ENCODE measurements at regions not wholly inside any gene's neighbourhood (a gene's known extent, or its start where the extent isn't known, plus 50 kb on each side); places are given as distances from the start of the nearest gene placed in this dataset.
"Not testable (repeated sequence)": the region's sequence is repeated elsewhere in the genome, so short reads cannot be mapped to it uniquely, and the experiment has no call there.

DNA sequence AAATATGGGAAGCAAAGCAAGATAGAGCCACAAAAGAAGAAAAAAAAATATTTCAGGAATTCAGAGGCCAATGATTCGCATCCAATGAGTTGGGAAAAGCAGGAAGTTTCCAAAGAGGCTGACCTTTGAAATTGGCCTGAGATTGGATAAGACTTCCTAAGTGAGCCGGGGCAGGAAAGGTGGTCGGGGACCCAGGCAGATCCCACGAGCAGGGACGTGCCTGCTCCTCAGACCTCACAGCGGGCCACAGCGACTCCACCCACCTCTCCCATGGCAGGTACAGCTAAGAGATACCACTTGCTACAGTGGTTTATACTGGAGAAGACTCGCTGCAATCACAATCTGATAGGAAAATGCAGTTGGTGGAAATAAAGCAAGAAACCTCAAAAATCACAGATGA lies 102.8 kb upstream of the SALL3 start:
- Histone ChIP-seq H4K20me1 (ENCODE audit: insufficient read depth, low read length) (no peaks in the 10 kb centered on the region), H2AFZ (ENCODE audit: low read depth, low read length) (no peak overlapping the region), H3K4me3 (ENCODE audit: low read depth in 1 of 2, low read length in 2 of 2) (no peak overlapping the region), H3K27ac (ENCODE audit: low read length) (no peak overlapping the region), H3K9me3 (ENCODE audit: insufficient read depth, low read length, severe bottlenecking) (no peaks in the 10 kb centered on the region), H3K4me1 (ENCODE audit: insufficient read depth, low read length) (no peaks in the 10 kb centered on the region), H3K9ac (ENCODE audit: low read depth, low read length) (no peak overlapping the region), H3K27me3 (ENCODE audit: insufficient read depth, low read length, poor library complexity) (no peaks in the 10 kb centered on the region), H3K36me3 (ENCODE audit: insufficient read depth, low read length) (no peaks in the 10 kb centered on the region), H3K4me2 (ENCODE audit: insufficient read depth, low read length) (no peak overlapping the region), H3K79me2 (ENCODE audit: insufficient read depth, low read length) (no peaks in the 10 kb centered on the region)
- ATAC-seq (ENCODE audit: insufficient read depth, low read depth) = no peak
- DNase-seq = no peak
- TF ChIP-seq EZH2 (IDR thresholded peaks at IDR 0.05; ENCODE audit: borderline replicate concordance, low read depth, low read length, severe bottlenecking) = no peak
- TF ChIP-seq, protein P1, sequence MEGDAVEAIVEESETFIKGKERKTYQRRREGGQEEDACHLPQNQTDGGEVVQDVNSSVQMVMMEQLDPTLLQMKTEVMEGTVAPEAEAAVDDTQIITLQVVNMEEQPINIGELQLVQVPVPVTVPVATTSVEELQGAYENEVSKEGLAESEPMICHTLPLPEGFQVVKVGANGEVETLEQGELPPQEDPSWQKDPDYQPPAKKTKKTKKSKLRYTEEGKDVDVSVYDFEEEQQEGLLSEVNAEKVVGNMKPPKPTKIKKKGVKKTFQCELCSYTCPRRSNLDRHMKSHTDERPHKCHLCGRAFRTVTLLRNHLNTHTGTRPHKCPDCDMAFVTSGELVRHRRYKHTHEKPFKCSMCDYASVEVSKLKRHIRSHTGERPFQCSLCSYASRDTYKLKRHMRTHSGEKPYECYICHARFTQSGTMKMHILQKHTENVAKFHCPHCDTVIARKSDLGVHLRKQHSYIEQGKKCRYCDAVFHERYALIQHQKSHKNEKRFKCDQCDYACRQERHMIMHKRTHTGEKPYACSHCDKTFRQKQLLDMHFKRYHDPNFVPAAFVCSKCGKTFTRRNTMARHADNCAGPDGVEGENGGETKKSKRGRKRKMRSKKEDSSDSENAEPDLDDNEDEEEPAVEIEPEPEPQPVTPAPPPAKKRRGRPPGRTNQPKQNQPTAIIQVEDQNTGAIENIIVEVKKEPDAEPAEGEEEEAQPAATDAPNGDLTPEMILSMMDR (IDR thresholded peaks at IDR 0.05; ENCODE audit: borderline replicate concordance, extremely low read depth, low read length, poor library complexity, severe bottlenecking) = no peak

DNA sequence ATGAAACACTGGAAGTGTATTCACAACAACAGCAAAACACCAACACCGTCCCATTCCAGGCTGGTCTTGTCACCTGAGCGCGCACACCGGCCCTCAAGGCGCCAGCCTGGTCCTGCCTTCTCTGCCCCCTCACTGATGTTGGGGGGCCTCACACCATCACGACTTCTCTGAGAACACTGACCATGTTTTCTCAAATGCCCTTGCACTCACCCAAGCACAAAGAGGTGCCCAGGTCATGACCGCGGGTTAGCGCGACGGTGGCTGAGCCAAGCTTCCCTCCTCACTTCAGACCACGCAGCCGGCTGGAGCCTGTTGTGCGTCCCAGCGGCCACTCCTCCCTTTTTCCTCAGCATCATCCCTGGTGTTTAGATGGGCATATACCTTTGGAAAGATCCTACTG lies 101.3 kb upstream of the SALL3 start:
- no peaks in the 10 kb centered on the region for H3K79me2 ChIP-seq (ENCODE audit: insufficient read depth, low read length)
- no peak overlapping the region for H2AFZ ChIP-seq (ENCODE audit: low read depth, low read length)
- H3K27me3 ChIP-seq (ENCODE audit: insufficient read depth, low read length, poor library complexity) = no peaks in the 10 kb centered on the region
- H3K36me3 ChIP-seq (ENCODE audit: insufficient read depth, low read length) = no peaks in the 10 kb centered on the region
- no peak for DNase-seq
- no peaks in the 10 kb centered on the region for H4K20me1 ChIP-seq (ENCODE audit: insufficient read depth, low read length)
- H3K27ac ChIP-seq (ENCODE audit: low read length) = no peak overlapping the region
- no peak for ATAC-seq (ENCODE audit: insufficient read depth, low read depth)
- no peak overlapping the region for H3K4me2 ChIP-seq (ENCODE audit: insufficient read depth, low read length)
- H3K4me3 ChIP-seq (ENCODE audit: low read depth in 1 of 2, low read length in 2 of 2) = no peak overlapping the region
- no peak for TF ChIP-seq EZH2 (IDR thresholded peaks at IDR 0.05; ENCODE audit: borderline replicate concordance, low read depth, low read length, severe bottlenecking)
- TF ChIP-seq, protein P1 (IDR thresholded peaks at IDR 0.05; ENCODE audit: borderline replicate concordance, extremely low read depth, low read length, poor library complexity, severe bottlenecking) = no peak
- no peaks in the 10 kb centered on the region for H3K9me3 ChIP-seq (ENCODE audit: insufficient read depth, low read length, severe bottlenecking)
- H3K4me1 ChIP-seq (ENCODE audit: insufficient read depth, low read length) = no peaks in the 10 kb centered on the region
- H3K9ac ChIP-seq (ENCODE audit: low read depth, low read length) = no peak overlapping the region

DNA sequence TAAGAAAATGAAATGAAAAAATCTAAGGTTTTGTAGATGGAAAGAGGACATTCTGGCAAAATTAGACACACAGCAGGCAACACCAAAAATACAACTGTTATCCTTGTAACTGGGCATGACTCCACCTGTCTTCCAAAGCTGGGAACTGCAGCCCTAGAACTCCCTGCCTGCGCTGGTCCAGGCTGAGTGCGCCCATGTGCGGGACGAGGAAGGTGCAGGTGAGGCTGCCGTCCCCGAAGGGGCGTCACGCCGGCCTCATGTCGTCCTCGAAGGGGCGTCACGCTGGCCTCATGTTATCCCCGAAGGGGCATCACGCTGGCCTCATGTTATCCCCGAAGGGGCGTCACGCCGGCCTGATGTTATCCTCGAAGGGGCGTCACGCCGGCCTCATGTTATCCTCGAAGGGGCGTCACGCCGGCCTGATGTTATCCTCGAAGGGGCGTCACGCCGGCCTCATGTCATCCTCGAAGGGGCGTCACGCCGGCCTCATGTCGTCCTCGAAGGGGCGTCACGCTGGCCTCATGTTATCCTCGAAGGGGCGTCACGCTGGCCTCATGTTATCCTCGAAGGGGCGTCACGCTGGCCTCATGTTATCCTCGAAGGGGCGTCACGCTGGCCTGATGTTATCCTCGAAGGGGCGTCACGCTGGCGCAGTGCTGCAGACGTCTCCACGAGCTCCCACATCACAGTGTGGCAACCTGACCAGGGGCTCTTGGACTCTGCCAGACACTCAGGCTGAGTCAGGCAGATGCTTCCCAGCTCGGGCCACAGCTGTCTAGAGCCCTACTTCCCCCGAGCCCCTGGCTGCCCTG lies 100.3 kb upstream of the SALL3 start:
- not testable (repeated sequence) for H3K27me3 ChIP-seq (ENCODE audit: insufficient read depth, low read length, poor library complexity); H3K9ac ChIP-seq (ENCODE audit: low read depth, low read length); H3K4me1 ChIP-seq (ENCODE audit: insufficient read depth, low read length); H3K36me3 ChIP-seq (ENCODE audit: insufficient read depth, low read length); H3K79me2 ChIP-seq (ENCODE audit: insufficient read depth, low read length); ATAC-seq (ENCODE audit: insufficient read depth, low read depth); H3K27ac ChIP-seq (ENCODE audit: low read length); H4K20me1 ChIP-seq (ENCODE audit: insufficient read depth, low read length); H3K9me3 ChIP-seq (ENCODE audit: insufficient read depth, low read length, severe bottlenecking); H3K4me3 ChIP-seq (ENCODE audit: low read depth in 1 of 2, low read length in 2 of 2); H2AFZ ChIP-seq (ENCODE audit: low read depth, low read length); H3K4me2 ChIP-seq (ENCODE audit: insufficient read depth, low read length)
- DNase-seq = peak; percentile 7
- TF ChIP-seq, protein P1 (IDR thresholded peaks at IDR 0.05; ENCODE audit: borderline replicate concordance, extremely low read depth, low read length, poor library complexity, severe bottlenecking) = peak; percentile 61

Measured in DND-41 (cell line).